ENCODE measurements at regions not wholly inside any gene's neighbourhood (a gene's known extent, or its start where the extent isn't known, plus 50 kb on each side); places are given as distances from the start of the nearest gene placed in this dataset.

DNA sequence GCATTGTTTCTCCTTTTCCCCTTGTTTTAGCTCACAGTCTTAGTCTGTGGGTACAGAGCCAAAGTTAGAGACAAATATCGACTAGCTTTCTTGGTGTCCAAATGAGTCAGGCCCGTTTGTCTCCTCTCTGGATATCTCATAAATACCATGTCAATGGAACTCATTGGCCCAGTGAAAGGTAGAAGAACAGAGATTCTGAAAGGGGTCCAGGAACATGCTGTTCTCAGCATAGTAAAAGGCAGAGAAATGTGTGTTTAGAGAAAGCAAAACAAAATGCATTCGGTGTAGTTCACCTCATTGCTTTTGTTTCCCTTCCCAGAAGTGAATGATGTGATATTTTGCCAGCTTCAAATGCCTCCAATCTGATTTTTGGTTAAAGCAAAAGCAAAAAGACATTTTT lies 238.6 kb upstream of the SLC8A1 start (continued):
- no peak for TF ChIP-seq ATF7 (IDR thresholded peaks at IDR 0.05; ENCODE audit: low read depth)
- no peak for TF ChIP-seq SIX5 (IDR thresholded peaks at IDR 0.05; ENCODE audit: low read depth, low read length, severe bottlenecking)
- TF ChIP-seq RELA (IDR thresholded peaks at IDR 0.05; ENCODE audit: borderline replicate concordance, partially characterized antibody), result no peak
- TF ChIP-seq RBBP5 (conservative IDR thresholded peaks at IDR 0.05), result no peak
- TF ChIP-seq SREBF2 (IDR thresholded peaks at IDR 0.05; ENCODE audit: low read length), result no peak
- TF ChIP-seq NR2C1 (IDR thresholded peaks at IDR 0.05), result no peak
- TF ChIP-seq IKZF1 (conservative IDR thresholded peaks at IDR 0.05), result no peak
- TF ChIP-seq STAT1 (conservative IDR thresholded peaks at IDR 0.05), result no peak
- TF ChIP-seq, protein P1, sequence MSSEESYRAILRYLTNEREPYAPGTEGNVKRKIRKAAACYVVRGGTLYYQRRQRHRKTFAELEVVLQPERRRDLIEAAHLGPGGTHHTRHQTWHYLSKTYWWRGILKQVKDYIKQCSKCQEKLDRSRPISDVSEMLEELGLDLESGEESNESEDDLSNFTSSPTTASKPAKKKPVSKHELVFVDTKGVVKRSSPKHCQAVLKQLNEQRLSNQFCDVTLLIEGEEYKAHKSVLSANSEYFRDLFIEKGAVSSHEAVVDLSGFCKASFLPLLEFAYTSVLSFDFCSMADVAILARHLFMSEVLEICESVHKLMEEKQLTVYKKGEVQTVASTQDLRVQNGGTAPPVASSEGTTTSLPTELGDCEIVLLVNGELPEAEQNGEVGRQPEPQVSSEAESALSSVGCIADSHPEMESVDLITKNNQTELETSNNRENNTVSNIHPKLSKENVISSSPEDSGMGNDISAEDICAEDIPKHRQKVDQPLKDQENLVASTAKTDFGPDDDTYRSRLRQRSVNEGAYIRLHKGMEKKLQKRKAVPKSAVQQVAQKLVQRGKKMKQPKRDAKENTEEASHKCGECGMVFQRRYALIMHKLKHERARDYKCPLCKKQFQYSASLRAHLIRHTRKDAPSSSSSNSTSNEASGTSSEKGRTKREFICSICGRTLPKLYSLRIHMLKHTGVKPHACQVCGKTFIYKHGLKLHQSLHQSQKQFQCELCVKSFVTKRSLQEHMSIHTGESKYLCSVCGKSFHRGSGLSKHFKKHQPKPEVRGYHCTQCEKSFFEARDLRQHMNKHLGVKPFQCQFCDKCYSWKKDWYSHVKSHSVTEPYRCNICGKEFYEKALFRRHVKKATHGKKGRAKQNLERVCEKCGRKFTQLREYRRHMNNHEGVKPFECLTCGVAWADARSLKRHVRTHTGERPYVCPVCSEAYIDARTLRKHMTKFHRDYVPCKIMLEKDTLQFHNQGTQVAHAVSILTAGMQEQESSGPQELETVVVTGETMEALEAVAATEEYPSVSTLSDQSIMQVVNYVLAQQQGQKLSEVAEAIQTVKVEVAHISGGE (CRISPR knock-in tag; IDR thresholded peaks at IDR 0.05), result no peak
- TF ChIP-seq, protein P2, sequence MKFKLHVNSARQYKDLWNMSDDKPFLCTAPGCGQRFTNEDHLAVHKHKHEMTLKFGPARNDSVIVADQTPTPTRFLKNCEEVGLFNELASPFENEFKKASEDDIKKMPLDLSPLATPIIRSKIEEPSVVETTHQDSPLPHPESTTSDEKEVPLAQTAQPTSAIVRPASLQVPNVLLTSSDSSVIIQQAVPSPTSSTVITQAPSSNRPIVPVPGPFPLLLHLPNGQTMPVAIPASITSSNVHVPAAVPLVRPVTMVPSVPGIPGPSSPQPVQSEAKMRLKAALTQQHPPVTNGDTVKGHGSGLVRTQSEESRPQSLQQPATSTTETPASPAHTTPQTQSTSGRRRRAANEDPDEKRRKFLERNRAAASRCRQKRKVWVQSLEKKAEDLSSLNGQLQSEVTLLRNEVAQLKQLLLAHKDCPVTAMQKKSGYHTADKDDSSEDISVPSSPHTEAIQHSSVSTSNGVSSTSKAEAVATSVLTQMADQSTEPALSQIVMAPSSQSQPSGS (IDR thresholded peaks at IDR 0.05; ENCODE audit: low read length), result no peak
- TF ChIP-seq POU2F2 (IDR thresholded peaks at IDR 0.05; ENCODE audit: borderline replicate concordance, low read depth, low read length), result no peak
- TF ChIP-seq HDAC6 (IDR thresholded peaks at IDR 0.05; ENCODE audit: unreplicated experiment), result no peak
- TF ChIP-seq FOXK2 (IDR thresholded peaks at IDR 0.05), result no peak

Measured in GM12878 (cell line).